ENCODE measurements at regions not wholly inside any gene's neighbourhood (a gene's known extent, or its start where the extent isn't known, plus 50 kb on each side); places are given as distances from the start of the nearest gene placed in this dataset.

DNA sequence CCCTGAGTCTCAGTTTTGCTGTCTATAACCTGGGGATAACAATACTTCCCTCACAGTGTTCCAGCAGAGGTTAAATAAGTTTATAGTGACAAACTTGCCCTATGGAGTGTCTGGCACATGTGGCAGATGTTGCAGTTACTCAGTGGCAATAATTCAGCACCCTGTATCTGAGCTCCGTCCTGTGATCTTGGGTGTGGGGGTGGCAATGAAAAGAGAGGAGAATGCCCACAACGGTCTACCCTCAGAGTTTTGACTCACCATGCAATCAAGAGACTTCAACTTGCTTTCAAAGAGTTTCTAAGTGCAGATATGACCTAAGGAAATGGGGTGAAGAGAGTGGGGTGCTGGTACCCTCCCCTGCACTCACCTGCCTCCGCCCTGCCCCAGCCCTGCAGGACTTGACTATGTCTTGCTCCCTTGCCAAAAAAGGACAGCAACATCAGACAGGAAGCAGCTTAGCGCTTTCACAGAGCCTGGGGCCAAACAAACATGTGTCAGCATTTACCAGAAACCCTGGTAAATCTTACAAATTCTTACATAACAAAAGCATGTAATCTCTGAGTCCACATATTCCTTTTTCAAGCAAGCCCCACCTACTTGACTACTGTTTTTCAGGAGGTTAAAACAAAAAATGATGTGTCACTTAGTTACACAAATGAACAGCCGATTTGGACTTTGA, 185.1 kb upstream of the CAMK1G start:
- TF ChIP-seq FOXK2 (IDR thresholded peaks at IDR 0.05) (no peak), SP1 (IDR thresholded peaks at IDR 0.05) (no peak)
- no peak for DNase-seq (ENCODE audit: extremely low spot score)
- CTCF ChIA-PET, result no interaction called here
- POLR2A ChIA-PET, result no interaction called here

DNA sequence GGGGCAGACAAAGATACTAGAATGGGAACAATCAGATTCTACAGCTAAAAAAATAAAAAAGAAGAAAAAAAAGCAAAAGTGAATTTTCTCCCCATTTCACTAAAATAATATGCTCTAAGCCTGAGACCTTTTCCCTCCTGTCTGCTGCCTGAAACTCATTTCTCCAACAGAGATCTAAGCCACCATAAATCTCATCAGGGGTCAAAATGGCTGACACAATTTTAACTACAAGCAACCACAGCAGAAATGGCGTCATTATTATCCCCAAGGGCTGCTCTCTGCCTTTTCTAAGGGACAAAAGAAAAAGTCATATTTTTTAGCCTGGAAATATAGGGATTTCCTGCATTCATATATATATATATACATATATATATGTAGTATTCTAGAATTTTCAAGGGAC, 183.7 kb upstream of the CAMK1G start:
- POLR2A ChIA-PET, result no interaction called here
- no peak for DNase-seq (ENCODE audit: extremely low spot score)
- TF ChIP-seq L3MBTL2 (conservative IDR thresholded peaks at IDR 0.05) (no peak), HDGF (IDR thresholded peaks at IDR 0.05; ENCODE audit: borderline replicate concordance) (no peak), CTBP1 (IDR thresholded peaks at IDR 0.05; ENCODE audit: borderline replicate concordance) (no peak), FOXK2 (IDR thresholded peaks at IDR 0.05) (no peak), TARDBP (IDR thresholded peaks at IDR 0.05) (no peak), FOXM1 (IDR thresholded peaks at IDR 0.05; ENCODE audit: borderline replicate concordance) (no peak), NFRKB (IDR thresholded peaks at IDR 0.05) (no peak), SUZ12 (IDR thresholded peaks at IDR 0.05) (no peak)
- CTCF ChIA-PET, result no interaction called here

DNA sequence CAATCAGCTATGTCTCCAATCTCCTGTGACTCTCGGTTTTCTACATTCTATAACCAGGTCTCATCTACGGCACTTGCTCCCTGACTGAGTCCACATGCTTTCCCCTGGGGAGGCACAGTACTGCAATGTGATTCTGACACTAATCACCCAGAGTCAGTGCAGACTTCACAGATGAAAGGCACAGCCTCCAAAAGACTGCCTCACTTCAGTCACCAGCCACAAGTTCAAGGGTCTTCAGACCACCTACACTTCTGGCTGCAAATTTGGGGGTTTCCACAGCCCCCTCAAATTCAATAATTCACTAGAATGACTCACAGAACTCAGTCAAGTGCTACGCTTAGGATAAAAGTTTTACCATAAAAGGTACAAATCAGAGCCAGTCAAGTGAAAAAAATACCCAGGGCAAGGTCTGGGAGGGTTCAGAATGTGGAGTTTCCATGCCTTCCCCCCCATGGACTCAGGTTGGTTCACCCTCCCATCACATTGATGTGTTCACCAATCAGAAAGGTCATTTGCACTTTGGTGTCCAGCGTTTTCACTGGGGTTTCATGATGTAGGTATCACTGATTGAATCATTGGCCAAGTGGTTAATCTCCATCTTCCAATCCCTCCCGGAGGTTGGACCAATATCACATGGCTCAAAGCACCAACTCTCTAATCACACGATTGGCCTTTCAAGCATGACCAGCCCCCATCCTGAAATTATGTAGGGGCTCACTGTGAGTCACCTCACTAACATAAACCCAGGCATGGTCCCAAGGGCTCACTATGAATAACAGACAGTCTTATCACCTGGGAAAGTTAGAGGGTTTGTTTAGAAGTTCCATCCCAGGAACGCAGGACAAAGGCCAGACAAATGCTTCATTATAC, 182.9 kb upstream of the CAMK1G start:
- CTCF ChIA-PET, result no interaction called here
- DNase-seq (ENCODE audit: extremely low spot score), result no peak
- TF ChIP-seq ELF4 (IDR thresholded peaks at IDR 0.05), result no peak
- POLR2A ChIA-PET, result no interaction called here

DNA sequence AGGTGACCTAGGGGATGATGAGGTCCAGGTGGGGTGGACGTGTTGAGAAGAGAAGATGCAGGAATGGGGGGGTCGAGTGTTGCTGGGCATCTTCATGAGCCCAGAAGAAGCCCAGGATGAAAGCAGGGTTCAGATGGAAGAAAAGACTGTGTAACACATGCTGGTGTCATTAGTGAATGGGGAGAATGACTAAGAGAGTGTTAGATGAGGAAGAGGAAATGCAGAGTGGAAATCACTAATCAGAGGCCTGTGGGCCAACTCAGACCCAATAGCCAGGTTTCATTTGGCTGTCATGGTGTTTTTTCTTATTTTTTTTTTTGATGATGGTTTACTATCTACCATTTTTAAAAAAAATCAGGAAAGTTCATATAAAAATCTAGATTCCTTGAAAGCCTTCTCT, 180.8 kb upstream of the CAMK1G start:
- no peak for TF ChIP-seq L3MBTL2 (conservative IDR thresholded peaks at IDR 0.05)
- no peak for TF ChIP-seq TARDBP (IDR thresholded peaks at IDR 0.05)
- TF ChIP-seq HDGF (IDR thresholded peaks at IDR 0.05; ENCODE audit: borderline replicate concordance), result no peak
- no peak for TF ChIP-seq ARNT (IDR thresholded peaks at IDR 0.05)
- TF ChIP-seq SUZ12 (IDR thresholded peaks at IDR 0.05), result no peak
- TF ChIP-seq BHLHE40 (IDR thresholded peaks at IDR 0.05; ENCODE audit: borderline replicate concordance), result no peak
- no peak for TF ChIP-seq CTBP1 (IDR thresholded peaks at IDR 0.05; ENCODE audit: borderline replicate concordance)
- no peak for TF ChIP-seq FOXM1 (IDR thresholded peaks at IDR 0.05; ENCODE audit: borderline replicate concordance)
- no peak for TF ChIP-seq SP1 (IDR thresholded peaks at IDR 0.05)
- no peak for TF ChIP-seq ZNF384 (IDR thresholded peaks at IDR 0.05)
- TF ChIP-seq FOXA1 (IDR thresholded peaks at IDR 0.05), result no peak
- no peak for DNase-seq (ENCODE audit: extremely low spot score)
- ChIA-PET POLR2A (no interaction called here), CTCF (no interaction called here)

DNA sequence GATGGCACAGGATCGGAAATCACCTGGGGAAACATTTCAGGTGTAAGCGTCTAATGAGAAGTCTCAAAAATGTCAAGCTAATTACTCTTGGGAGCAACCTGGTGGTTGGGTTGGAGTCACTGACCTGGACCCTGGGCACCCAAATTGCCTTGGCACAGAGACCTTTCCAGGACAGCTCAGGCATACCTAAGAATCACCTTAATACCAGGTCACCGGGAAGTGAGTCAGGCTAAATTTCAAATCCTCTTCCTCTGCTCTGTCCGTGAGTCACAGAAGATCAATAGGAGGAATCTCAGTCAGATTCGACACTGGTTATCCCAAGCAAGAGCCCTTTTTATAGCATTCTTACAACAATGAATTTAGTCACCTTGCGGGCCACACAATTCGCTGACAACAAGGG, 179.6 kb upstream of the CAMK1G start:
- ChIA-PET CTCF (no interaction called here), POLR2A (no interaction called here)
- no peak for DNase-seq (ENCODE audit: extremely low spot score)
- TF ChIP-seq FOXA1 (IDR thresholded peaks at IDR 0.05) (no peak), ZNF384 (IDR thresholded peaks at IDR 0.05) (no peak), FOXK2 (IDR thresholded peaks at IDR 0.05) (no peak), ELF4 (IDR thresholded peaks at IDR 0.05) (no peak), NFRKB (IDR thresholded peaks at IDR 0.05) (no peak), L3MBTL2 (conservative IDR thresholded peaks at IDR 0.05) (no peak), ARNT (IDR thresholded peaks at IDR 0.05) (no peak), LEF1 (IDR thresholded peaks at IDR 0.05; ENCODE audit: borderline replicate concordance) (no peak), SP1 (IDR thresholded peaks at IDR 0.05) (no peak), HDGF (IDR thresholded peaks at IDR 0.05; ENCODE audit: borderline replicate concordance) (no peak)

DNA sequence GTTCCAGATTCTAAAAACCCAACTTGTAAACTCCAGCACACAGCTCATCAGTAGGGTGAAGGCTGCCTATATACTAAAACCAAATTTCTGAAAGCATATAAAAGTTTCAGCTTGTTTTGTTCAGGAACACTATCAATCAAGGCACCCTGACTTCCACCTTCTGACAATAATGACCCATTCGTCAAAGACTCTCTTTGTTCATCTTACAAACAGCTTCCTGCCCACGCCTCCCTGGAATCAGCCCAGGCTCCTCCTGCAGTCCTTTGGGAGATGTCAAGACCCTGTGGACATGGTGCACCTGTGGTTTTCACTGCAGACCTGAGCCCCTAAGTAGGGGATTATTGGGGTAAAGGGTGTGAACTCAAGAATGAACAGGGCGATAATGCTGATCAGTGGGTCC, 178.9 kb upstream of the CAMK1G start:
- DNase-seq (ENCODE audit: extremely low spot score), result no peak
- no peak for TF ChIP-seq TARDBP (IDR thresholded peaks at IDR 0.05)
- TF ChIP-seq LEF1 (IDR thresholded peaks at IDR 0.05; ENCODE audit: borderline replicate concordance), result no peak
- TF ChIP-seq SUZ12 (IDR thresholded peaks at IDR 0.05), result no peak
- TF ChIP-seq CTBP1 (IDR thresholded peaks at IDR 0.05; ENCODE audit: borderline replicate concordance), result no peak
- no peak for TF ChIP-seq FOXK2 (IDR thresholded peaks at IDR 0.05)
- POLR2A ChIA-PET, result no interaction called here

DNA sequence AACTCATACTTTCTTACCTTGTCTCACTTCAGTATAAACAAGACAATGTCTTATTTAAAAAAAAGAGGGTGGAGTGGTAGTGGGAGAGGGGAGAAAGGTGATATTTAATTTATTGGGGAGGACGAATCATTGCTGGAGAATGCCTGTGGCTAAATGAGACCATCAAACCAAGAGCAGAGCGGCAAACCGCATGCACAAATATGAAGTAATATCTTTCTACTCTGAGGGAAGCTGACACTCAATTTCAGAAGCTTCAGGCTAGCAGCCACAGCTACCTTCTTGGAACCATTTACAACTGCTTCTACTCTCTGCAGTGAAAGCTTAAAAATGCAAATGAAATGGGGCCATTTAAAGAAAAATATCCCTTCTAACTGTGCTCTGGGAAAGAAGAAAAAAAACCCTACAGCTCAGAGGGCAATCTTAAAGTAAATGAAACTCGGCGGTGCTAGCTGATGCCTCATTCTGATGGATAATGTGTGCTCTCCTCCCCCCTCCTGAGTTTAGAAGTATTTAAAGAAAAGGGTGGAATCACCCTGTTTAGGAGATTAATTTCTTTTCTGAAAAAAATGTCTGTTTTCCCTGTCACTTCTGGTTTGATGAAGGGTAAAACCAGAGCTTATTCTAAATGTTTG, 178.2 kb upstream of the CAMK1G start:
- no peak for DNase-seq (ENCODE audit: extremely low spot score)
- no peak for TF ChIP-seq FOXA1 (IDR thresholded peaks at IDR 0.05)
- TF ChIP-seq CTBP1 (IDR thresholded peaks at IDR 0.05; ENCODE audit: borderline replicate concordance), result no peak
- no peak for TF ChIP-seq SUZ12 (IDR thresholded peaks at IDR 0.05)
- TF ChIP-seq LEF1 (IDR thresholded peaks at IDR 0.05; ENCODE audit: borderline replicate concordance), result no peak
- TF ChIP-seq FOXK2 (IDR thresholded peaks at IDR 0.05), result no peak
- TF ChIP-seq BHLHE40 (IDR thresholded peaks at IDR 0.05; ENCODE audit: borderline replicate concordance), result no peak
- TF ChIP-seq L3MBTL2 (conservative IDR thresholded peaks at IDR 0.05), result no peak
- TF ChIP-seq NFRKB (IDR thresholded peaks at IDR 0.05), result no peak
- POLR2A ChIA-PET, result no interaction called here
- CTCF ChIA-PET, result no interaction called here

More for the DNA sequence above, 178.9 kb upstream of the CAMK1G start:
- CTCF ChIA-PET, result no interaction called here

DNA sequence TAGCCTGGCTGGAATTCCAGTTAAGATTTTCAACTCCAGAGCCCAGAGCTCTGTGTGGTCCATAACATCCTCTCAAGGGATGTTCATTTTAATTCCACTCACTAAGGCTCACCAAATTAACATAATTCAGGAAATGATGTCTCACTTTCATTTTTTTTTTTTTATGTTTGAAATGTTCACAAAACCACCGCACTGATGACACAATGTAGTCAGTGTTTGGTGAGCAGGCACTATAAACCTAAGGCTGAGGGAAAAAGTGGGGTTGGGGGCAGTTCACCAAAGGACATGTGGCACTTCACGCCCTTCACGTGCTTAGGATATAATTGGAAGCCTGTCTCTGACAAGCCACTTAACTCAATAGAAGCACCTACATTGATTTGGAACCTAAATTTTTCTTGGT, 177.3 kb upstream of the CAMK1G start:
- DNase-seq (ENCODE audit: extremely low spot score), result no peak
- ChIA-PET CTCF (interaction anchor here (0.7 kb wide), 1 partner anchor 142 kb away, joined by 3 read pairs; no protein-coding TSS in a partner anchor), POLR2A (no interaction called here)
- TF ChIP-seq, protein P1, sequence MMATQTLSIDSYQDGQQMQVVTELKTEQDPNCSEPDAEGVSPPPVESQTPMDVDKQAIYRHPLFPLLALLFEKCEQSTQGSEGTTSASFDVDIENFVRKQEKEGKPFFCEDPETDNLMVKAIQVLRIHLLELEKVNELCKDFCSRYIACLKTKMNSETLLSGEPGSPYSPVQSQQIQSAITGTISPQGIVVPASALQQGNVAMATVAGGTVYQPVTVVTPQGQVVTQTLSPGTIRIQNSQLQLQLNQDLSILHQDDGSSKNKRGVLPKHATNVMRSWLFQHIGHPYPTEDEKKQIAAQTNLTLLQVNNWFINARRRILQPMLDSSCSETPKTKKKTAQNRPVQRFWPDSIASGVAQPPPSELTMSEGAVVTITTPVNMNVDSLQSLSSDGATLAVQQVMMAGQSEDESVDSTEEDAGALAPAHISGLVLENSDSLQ (IDR thresholded peaks at IDR 0.05), result no peak
- TF ChIP-seq FOXK2 (IDR thresholded peaks at IDR 0.05) (no peak), SP1 (IDR thresholded peaks at IDR 0.05) (no peak), CTBP1 (IDR thresholded peaks at IDR 0.05; ENCODE audit: borderline replicate concordance) (no peak), SUZ12 (IDR thresholded peaks at IDR 0.05) (no peak)
